ENCODE measurements at regions not wholly inside any gene's neighbourhood (a gene's known extent, or its start where the extent isn't known, plus 50 kb on each side); places are given as distances from the start of the nearest gene placed in this dataset.
"Not testable (repeated sequence)": the region's sequence is repeated elsewhere in the genome, so short reads cannot be mapped to it uniquely, and the experiment has no call there.

GRCh38 chr3:130828948-130829947 is 64.6 kb upstream of the ATP2C1 start:
- Histone ChIP-seq H3K27me3 (ENCODE audit: insufficient read depth, poor library complexity, severe bottlenecking) (no peaks in the 10 kb centered on the region), H3K27ac (replicated peaks) (no peak overlapping the region), H3K4me3 (replicated peaks; ENCODE audit: insufficient read depth, low read length) (no peak overlapping the region)
- TF ChIP-seq SPI1 (IDR thresholded peaks at IDR 0.05; ENCODE audit: borderline replicate concordance, low read depth) (no peak), REST (IDR thresholded peaks at IDR 0.05; ENCODE audit: insufficient replicate concordance, low read depth) (no peak), CTCF (IDR thresholded peaks at IDR 0.05; ENCODE audit: insufficient read depth, low read length) (no peak), GABPA (IDR thresholded peaks at IDR 0.05; ENCODE audit: low read depth) (no peak), POLR2AphosphoS5 (IDR thresholded peaks at IDR 0.05; ENCODE audit: low read depth) (no peak)
- DNase-seq (ENCODE audit: low read depth in 1 of 2, low spot score in 1 of 2) = no peak

- no peaks in the 10 kb centered on the region for H3K27me3 ChIP-seq (ENCODE audit: insufficient read depth, poor library complexity, severe bottlenecking)
- no peak for TF ChIP-seq CTCF (IDR thresholded peaks at IDR 0.05; ENCODE audit: insufficient read depth, low read length)
- no peak for DNase-seq (ENCODE audit: low read depth in 1 of 2, low spot score in 1 of 2)
- no peak overlapping the region for H3K27ac ChIP-seq (replicated peaks)
- H3K4me3 ChIP-seq (replicated peaks; ENCODE audit: insufficient read depth, low read length) = no peak overlapping the region
These were observed 62.0 kb upstream of the ATP2C1 start for GRCh38 chr3:130831719-130832400.

- H3K27me3 ChIP-seq (ENCODE audit: insufficient read depth, poor library complexity, severe bottlenecking); H3K27ac ChIP-seq (replicated peaks); DNase-seq (ENCODE audit: low read depth in 1 of 2, low spot score in 1 of 2); H3K4me3 ChIP-seq (replicated peaks; ENCODE audit: insufficient read depth, low read length): not testable (repeated sequence)
These were observed 61.5 kb upstream of the ATP2C1 start for GRCh38 chr3:130832401-130832746.

- no peak for DNase-seq (ENCODE audit: low read depth in 1 of 2, low spot score in 1 of 2)
- no peak overlapping the region for H3K4me3 ChIP-seq (replicated peaks; ENCODE audit: insufficient read depth, low read length)
- H3K27me3 ChIP-seq (ENCODE audit: insufficient read depth, poor library complexity, severe bottlenecking) = no peaks in the 10 kb centered on the region
- TF ChIP-seq SPI1 (IDR thresholded peaks at IDR 0.05; ENCODE audit: borderline replicate concordance, low read depth) (no peak), REST (IDR thresholded peaks at IDR 0.05; ENCODE audit: insufficient replicate concordance, low read depth) (no peak), GABPA (IDR thresholded peaks at IDR 0.05; ENCODE audit: low read depth) (no peak), CTCF (IDR thresholded peaks at IDR 0.05; ENCODE audit: insufficient read depth, low read length) (no peak), POLR2AphosphoS5 (IDR thresholded peaks at IDR 0.05; ENCODE audit: low read depth) (no peak)
- H3K27ac ChIP-seq (replicated peaks) = no peak overlapping the region
These were observed 59.4 kb upstream of the ATP2C1 start for GRCh38 chr3:130834476-130834875.

Measured in HL-60 (cell line).